Sigmoid colon (tissue), 6 donors: ENCODE measurements at regions not wholly inside any gene's neighbourhood (a gene's known extent, or its start where the extent isn't known, plus 50 kb on each side); places are given as distances from the start of the nearest gene placed in this dataset.

ENCODE experiments used
- DNase-seq: peaks from one replicate; pipeline ENCODE4 v3.0.0-alpha.2; 2019
- H3K27ac ChIP-seq, 4 donors: fragments of 200-600 bp; sonication (generic); one replicate each; pipeline ENCODE4 v1.5.1; 2016 to 2019; ENCODE audit warnings: mild to moderate bottlenecking in 1 of 4
- H3K27me3 ChIP-seq, 3 donors: fragments of 200-600 bp; sonication (generic); one replicate each; pipeline ENCODE4 v1.5.1; 2019; ENCODE audit warnings: mild to moderate bottlenecking in 1 of 3
- H3K36me3 ChIP-seq, 4 donors: fragments of 200-600 bp; sonication (generic); one replicate each; pipeline ENCODE4 v1.5.1; 2016 to 2019
- H3K4me1 ChIP-seq, 4 donors: fragments of 200-600 bp; sonication (generic); one replicate each; pipeline ENCODE4 v1.5.1; 2017 to 2019
- H3K4me3 ChIP-seq, 4 donors: fragments of 200-600 bp; sonication (generic); one replicate each; pipeline ENCODE4 v1.5.1; 2017 to 2019; ENCODE audit warnings: mild to moderate bottlenecking in 2 of 4, moderate library complexity in 1 of 4
- H3K9me3 ChIP-seq, 4 donors: fragments of 200-600 bp in 3 of 4; sonication (generic) in 3 of 4; one replicate each; pipeline versions ENCODE4 v1.5.1 to v1.6.1; 2013 to 2019
- EP300 ChIP-seq, 4 donors: sonication (generic); formaldehyde crosslinking; IDR thresholded peaks; one replicate each; pipeline ENCODE4 v1.6.1; 2017; ENCODE audit warnings: antibody characterized with exemption in 4 of 4
- POLR2A ChIP-seq, 2 donors: fragments of 450-650 bp; IDR thresholded peaks; one replicate each; pipeline ENCODE4 v1.6.1; 2016; ENCODE audit warnings: antibody characterized with exemption in 2 of 2, mild to moderate bottlenecking in 2 of 2, moderate library complexity in 2 of 2
- POLR2AphosphoS5 ChIP-seq, 4 donors: sonication (generic); formaldehyde crosslinking; IDR thresholded peaks; one replicate each; pipeline ENCODE4 v1.6.1; 2017; ENCODE audit warnings: antibody characterized with exemption in 4 of 4
- WGBS, 2 donors: extraction: QIAGEN DNeasy Blood & Tissue Kit; methylation state at CpG; one replicate each; pipeline ENCODE4 v1.1.7; 2013; 5-methylcytosine and 5-hydroxymethylcytosine counted together
- intact Hi-C: fragments of 100-400 bp; cut with DNase I; formaldehyde crosslinking; loops from one replicate; pipeline ENCODE4 v1.15.1; 2023
- TF ChIP-seq, protein P1 (sequence below), 4 experiments: fragments of 450-650 bp in 3 of 4; fragments of 200-600 bp in 1 of 4; IDR thresholded peaks; one replicate each; pipeline ENCODE4 v1.5.1; 2016 to 2019; ENCODE audit warnings: antibody characterized with exemption in 4 of 4, mild to moderate bottlenecking in 3 of 4, moderate library complexity in 2 of 4
- donor health status: healthy with polysubstance abuse.
- donor health status: healthy.

DNA sequence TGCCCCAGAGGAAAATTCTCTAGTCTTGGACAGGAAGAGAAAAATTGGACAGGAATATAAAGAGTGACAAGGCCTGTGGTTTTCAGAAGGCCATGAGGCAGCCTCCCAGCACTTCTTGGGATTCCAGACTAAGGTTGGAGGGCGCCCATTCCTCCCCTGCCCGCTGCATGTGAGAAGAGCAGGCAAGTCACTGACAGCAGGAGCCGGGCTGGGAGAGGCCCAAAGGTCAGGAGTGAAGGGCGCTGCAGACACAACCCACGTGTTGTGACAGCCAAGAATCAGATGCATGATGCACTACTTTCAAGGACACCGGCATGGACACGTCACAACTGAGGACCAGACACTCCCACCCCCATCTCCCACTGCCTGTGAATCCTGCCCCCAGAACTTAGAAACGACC lies 256.7 kb downstream of the CBLN1 start:
- TF ChIP-seq POLR2AphosphoS5 (IDR thresholded peaks at IDR 0.05) (no peak), POLR2A (IDR thresholded peaks at IDR 0.05) (no peak), EP300 (IDR thresholded peaks at IDR 0.05) (no peak)
- TF ChIP-seq, protein P1, sequence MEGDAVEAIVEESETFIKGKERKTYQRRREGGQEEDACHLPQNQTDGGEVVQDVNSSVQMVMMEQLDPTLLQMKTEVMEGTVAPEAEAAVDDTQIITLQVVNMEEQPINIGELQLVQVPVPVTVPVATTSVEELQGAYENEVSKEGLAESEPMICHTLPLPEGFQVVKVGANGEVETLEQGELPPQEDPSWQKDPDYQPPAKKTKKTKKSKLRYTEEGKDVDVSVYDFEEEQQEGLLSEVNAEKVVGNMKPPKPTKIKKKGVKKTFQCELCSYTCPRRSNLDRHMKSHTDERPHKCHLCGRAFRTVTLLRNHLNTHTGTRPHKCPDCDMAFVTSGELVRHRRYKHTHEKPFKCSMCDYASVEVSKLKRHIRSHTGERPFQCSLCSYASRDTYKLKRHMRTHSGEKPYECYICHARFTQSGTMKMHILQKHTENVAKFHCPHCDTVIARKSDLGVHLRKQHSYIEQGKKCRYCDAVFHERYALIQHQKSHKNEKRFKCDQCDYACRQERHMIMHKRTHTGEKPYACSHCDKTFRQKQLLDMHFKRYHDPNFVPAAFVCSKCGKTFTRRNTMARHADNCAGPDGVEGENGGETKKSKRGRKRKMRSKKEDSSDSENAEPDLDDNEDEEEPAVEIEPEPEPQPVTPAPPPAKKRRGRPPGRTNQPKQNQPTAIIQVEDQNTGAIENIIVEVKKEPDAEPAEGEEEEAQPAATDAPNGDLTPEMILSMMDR (IDR thresholded peaks at IDR 0.05), result no peak
- no peaks in the 10 kb centered on the region for H3K9me3 ChIP-seq
- no peak overlapping the region for H3K4me3 ChIP-seq
- no peak for DNase-seq
- 80 to 83% methylated on average over 8 of the region's 8 CpGs for WGBS, 2 donors
- H3K27ac ChIP-seq, result no peak overlapping the region
- intact Hi-C loops, result no loop called here
- peaks cover 0 to 37% (median 36%) of the 10 kb centered on the region in 4 donors for H3K4me1 ChIP-seq
- H3K27me3 ChIP-seq, result no peaks in the 10 kb centered on the region
- H3K36me3 ChIP-seq, result no peaks in the 10 kb centered on the region

DNA sequence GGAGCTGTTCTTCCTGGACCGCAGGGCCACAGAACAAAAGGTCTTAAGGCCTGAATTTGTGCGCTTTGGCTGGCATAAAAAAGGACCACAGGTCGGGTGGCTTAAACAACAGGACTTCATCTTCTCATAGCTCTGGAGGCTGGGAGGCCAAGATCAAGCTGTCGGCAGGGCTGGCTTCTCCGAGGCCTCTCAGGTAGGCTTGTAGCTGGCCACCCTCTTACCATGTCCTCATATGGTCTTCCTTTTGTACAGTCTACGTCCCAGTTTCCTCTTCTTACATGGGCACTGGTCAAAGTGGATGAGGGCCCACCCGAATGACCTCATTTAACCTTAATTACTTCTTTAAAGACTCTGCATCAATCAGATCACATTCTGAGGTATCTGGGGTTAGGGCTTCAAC lies 257.6 kb downstream of the CBLN1 start:
- H3K36me3 ChIP-seq, result no peaks in the 10 kb centered on the region
- 85 to 88% methylated on average over 7 of the region's 7 CpGs for WGBS, 2 donors
- no peak overlapping the region for H3K27ac ChIP-seq
- no peak overlapping the region for H3K4me3 ChIP-seq
- TF ChIP-seq EP300 (IDR thresholded peaks at IDR 0.05), result no peak
- TF ChIP-seq, protein P1 (IDR thresholded peaks at IDR 0.05), result no peak
- TF ChIP-seq POLR2AphosphoS5 (IDR thresholded peaks at IDR 0.05), result no peak
- TF ChIP-seq POLR2A (IDR thresholded peaks at IDR 0.05), result no peak
- H3K4me1 ChIP-seq, result peaks cover 0 to 46% (median 42%) of the 10 kb centered on the region in 4 donors
- DNase-seq, result no peak
- intact Hi-C loops, result no loop called here
- H3K27me3 ChIP-seq, result no peaks in the 10 kb centered on the region
- no peaks in the 10 kb centered on the region for H3K9me3 ChIP-seq

DNA sequence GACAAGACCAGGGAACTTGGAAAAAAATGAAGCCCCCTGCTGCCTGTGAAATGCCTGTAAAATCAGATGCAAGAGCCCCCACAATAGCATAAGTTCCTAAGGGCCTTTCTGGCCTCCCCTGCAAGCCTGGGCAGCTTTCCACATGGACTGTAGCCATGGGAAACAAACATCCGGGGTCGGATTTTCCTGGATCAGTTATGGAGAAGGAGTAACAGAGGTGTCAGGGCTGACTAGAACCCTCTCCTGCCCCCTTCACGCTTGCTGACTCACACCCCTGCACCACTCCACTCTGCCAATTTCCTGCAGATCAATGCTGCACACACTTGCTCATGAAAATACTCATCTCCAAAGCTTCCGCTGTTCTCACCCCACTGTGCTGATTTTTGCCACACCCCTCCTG lies 258.6 kb downstream of the CBLN1 start:
- no peak for DNase-seq
- intact Hi-C loops, result no loop called here
- H3K27ac ChIP-seq, result peak overlapping the region in 3 of 4 donors; percentile 20 to 79 (median 34)
- TF ChIP-seq EP300 (IDR thresholded peaks at IDR 0.05) (no peak), POLR2A (IDR thresholded peaks at IDR 0.05) (no peak), POLR2AphosphoS5 (IDR thresholded peaks at IDR 0.05) (no peak)
- TF ChIP-seq, protein P1 (IDR thresholded peaks at IDR 0.05), result no peak
- no peaks in the 10 kb centered on the region for H3K9me3 ChIP-seq
- H3K36me3 ChIP-seq, result no peaks in the 10 kb centered on the region
- H3K4me3 ChIP-seq, result no peak overlapping the region
- H3K4me1 ChIP-seq, result peaks cover 0 to 48% (median 42%) of the 10 kb centered on the region in 4 donors
- no peaks in the 10 kb centered on the region for H3K27me3 ChIP-seq
- WGBS, 2 donors, result 5 to 31% methylated on average over 4 of the region's 4 CpGs

DNA sequence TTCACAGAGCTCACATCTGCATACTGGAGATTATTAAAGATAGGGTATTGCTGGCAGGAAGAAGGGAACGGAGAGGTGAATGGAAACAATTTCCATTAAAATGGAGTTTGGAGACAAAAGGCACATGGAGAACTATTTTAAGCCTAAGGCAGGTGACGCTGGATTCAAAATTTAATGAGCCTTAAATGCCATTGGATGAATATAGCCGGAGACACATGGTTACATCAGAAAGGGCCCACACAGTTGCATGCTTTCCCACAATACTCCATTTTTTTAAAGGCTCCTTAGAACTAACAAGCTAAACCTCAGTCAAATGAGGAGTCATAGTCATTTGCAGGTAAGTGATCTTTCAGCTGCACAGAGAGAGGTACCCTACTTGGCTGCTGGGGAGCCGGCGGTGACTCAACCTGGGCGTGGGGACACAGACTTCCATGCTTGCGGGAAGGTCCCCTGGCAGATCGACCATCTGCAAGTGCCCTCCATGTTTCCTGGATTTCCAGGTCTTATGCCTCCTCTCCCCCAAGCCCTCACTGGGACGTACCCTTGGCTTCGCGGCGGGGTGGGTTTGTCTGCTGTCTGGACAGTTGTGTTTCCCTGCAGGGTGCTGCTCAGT lies 259.2 kb downstream of the CBLN1 start:
- Histone ChIP-seq H3K4me3 (no peak overlapping the region), H3K36me3 (no peaks in the 10 kb centered on the region), H3K27me3 (no peaks in the 10 kb centered on the region), H3K4me1 (peaks cover 0 to 48% (median 42%) of the 10 kb centered on the region in 4 donors), H3K9me3 (no peaks in the 10 kb centered on the region), H3K27ac (peak overlapping the region in 3 of 4 donors; percentile 62 to 79 (median 69))
- intact Hi-C loops, result no loop called here
- no peak for DNase-seq
- TF ChIP-seq, protein P1 (IDR thresholded peaks at IDR 0.05), result no peak
- TF ChIP-seq POLR2AphosphoS5 (IDR thresholded peaks at IDR 0.05) (no peak), EP300 (IDR thresholded peaks at IDR 0.05) (no peak), POLR2A (IDR thresholded peaks at IDR 0.05) (no peak)
- 74 to 80% methylated on average over 12 of the region's 12 CpGs for WGBS, 2 donors

DNA sequence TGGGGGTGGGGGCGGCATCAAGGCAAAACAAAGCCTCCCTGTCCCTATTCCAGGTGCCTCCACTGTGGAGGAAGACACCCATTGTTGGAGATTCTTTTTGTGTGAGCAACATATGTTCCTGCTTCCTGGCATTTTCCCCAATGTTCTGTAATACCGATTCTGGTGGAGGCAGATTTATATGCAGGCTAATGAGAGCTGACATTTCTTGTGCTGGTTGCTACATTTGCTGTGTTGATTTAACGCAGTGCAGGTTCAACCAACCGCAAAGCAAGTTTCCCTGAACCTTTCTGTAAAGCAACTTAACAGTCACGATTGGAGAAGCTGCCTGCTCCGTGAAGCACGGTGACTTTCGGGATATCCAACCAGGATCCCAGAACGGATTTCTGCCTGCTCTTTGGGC lies 260.5 kb downstream of the CBLN1 start:
- H3K27me3 ChIP-seq, result no peaks in the 10 kb centered on the region
- no peaks in the 10 kb centered on the region for H3K9me3 ChIP-seq
- H3K36me3 ChIP-seq, result no peaks in the 10 kb centered on the region
- no peak overlapping the region for H3K4me3 ChIP-seq
- WGBS, 2 donors, result 26 to 35% methylated on average over 9 of the region's 9 CpGs
- DNase-seq, result peak; percentile 75
- H3K27ac ChIP-seq, result peak overlapping the region in 3 of 4 donors; percentile 62 to 79 (median 69)
- intact Hi-C loops, result loop anchor here (2.0 kb wide), 1 partner anchor 16 kb away; no protein-coding TSS in a partner anchor
- TF ChIP-seq, protein P1 (IDR thresholded peaks at IDR 0.05), result no peak
- no peak for TF ChIP-seq POLR2A (IDR thresholded peaks at IDR 0.05)
- peak; percentile 72 to 93 (median 91) for TF ChIP-seq POLR2AphosphoS5 (IDR thresholded peaks at IDR 0.05)
- peak; percentile 14 to 88 (median 58) for TF ChIP-seq EP300 (IDR thresholded peaks at IDR 0.05)
- peaks cover 0 to 56% (median 48%) of the 10 kb centered on the region in 4 donors for H3K4me1 ChIP-seq
